Tibial artery (tissue), 4 donors: ENCODE measurements at regions not wholly inside any gene's neighbourhood (a gene's known extent, or its start where the extent isn't known, plus 50 kb on each side); places are given as distances from the start of the nearest gene placed in this dataset.

Experiments
- DNase-seq, 2 donors: peaks; one replicate each; pipeline ENCODE4 v3.0.0-alpha.2; 2019
- H3K27ac ChIP-seq, 2 donors: fragments of 200-600 bp; sonication (generic) in 1 of 2; 1 replicate in 1 of 2; 2 replicates in 1 of 2; pipeline ENCODE4 v1.5.1; 2018 to 2019; ENCODE audit warnings: mild to moderate bottlenecking in 1 of 2
- H3K27me3 ChIP-seq, 2 donors: fragments of 200-600 bp; sonication (generic) in 1 of 2; one replicate each; pipeline versions ENCODE4 v1.5.1 to v1.6.0; 2016 to 2019
- H3K36me3 ChIP-seq, 3 donors: fragments of 200-600 bp; sonication (generic) in 2 of 3; one replicate each; pipeline ENCODE4 v1.5.1; 2016 to 2019; ENCODE audit warnings: mild to moderate bottlenecking in 2 of 3
- H3K4me1 ChIP-seq, 4 donors: fragments of 200-600 bp; sonication (generic) in 2 of 4; 1 replicate in 3 of 4; 2 replicates in 1 of 4; pipeline ENCODE4 v1.5.1; 2016 to 2019
- H3K4me3 ChIP-seq, 2 donors: fragments of 200-600 bp; sonication (generic) in 1 of 2; 1 replicate in 1 of 2; 2 replicates in 1 of 2; pipeline ENCODE4 v1.5.1; 2018 to 2019; ENCODE audit warnings: mild to moderate bottlenecking in 2 of 2
- H3K9me3 ChIP-seq, 3 donors: fragments of 200-600 bp; sonication (generic) in 1 of 3; one replicate each; pipeline ENCODE4 v1.5.1; 2016 to 2019
- intact Hi-C: fragments of 100-400 bp; cut with DNase I; formaldehyde crosslinking; loops from one replicate; pipeline ENCODE4 v1.15.0; 2023; ENCODE audit warnings: low total_unique reads
- TF ChIP-seq, protein P1 (sequence below), 2 experiments: fragments of 200-600 bp in 1 of 2; fragments of 450-650 bp in 1 of 2; IDR thresholded peaks; one replicate each; pipeline ENCODE4 v1.5.1; 2017 to 2019; ENCODE audit warnings: antibody characterized with exemption in 2 of 2, mild to moderate bottlenecking in 1 of 2, moderate library complexity in 1 of 2

DNA sequence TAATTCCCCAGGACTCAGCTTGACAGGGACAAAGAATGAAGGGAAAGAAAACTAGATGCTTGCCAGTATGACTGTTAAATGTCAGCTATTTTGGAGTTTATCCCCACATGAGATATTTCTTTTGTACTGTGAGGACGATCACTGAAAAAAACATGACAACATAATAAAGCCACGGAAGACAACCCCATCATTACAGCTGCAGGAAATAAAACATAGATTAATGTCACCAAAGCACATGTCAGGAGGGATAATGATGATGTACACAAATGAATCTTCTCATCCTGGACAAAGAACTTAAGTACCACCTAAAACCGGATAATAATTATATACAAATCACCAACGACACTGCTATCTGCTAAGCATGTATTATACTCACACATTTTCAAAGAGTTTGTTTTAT, 84.6 kb upstream of the GRIP1 start:
- TF ChIP-seq, protein P1, sequence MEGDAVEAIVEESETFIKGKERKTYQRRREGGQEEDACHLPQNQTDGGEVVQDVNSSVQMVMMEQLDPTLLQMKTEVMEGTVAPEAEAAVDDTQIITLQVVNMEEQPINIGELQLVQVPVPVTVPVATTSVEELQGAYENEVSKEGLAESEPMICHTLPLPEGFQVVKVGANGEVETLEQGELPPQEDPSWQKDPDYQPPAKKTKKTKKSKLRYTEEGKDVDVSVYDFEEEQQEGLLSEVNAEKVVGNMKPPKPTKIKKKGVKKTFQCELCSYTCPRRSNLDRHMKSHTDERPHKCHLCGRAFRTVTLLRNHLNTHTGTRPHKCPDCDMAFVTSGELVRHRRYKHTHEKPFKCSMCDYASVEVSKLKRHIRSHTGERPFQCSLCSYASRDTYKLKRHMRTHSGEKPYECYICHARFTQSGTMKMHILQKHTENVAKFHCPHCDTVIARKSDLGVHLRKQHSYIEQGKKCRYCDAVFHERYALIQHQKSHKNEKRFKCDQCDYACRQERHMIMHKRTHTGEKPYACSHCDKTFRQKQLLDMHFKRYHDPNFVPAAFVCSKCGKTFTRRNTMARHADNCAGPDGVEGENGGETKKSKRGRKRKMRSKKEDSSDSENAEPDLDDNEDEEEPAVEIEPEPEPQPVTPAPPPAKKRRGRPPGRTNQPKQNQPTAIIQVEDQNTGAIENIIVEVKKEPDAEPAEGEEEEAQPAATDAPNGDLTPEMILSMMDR (IDR thresholded peaks at IDR 0.05), result no peak
- no peak for DNase-seq
- Histone ChIP-seq H3K4me1 (no peaks in the 10 kb centered on the region), H3K9me3 (no peaks in the 10 kb centered on the region), H3K36me3 (no peaks in the 10 kb centered on the region), H3K4me3 (no peak overlapping the region), H3K27ac (no peak overlapping the region), H3K27me3 (no peaks in the 10 kb centered on the region)
- intact Hi-C loops, result no loop called here

DNA sequence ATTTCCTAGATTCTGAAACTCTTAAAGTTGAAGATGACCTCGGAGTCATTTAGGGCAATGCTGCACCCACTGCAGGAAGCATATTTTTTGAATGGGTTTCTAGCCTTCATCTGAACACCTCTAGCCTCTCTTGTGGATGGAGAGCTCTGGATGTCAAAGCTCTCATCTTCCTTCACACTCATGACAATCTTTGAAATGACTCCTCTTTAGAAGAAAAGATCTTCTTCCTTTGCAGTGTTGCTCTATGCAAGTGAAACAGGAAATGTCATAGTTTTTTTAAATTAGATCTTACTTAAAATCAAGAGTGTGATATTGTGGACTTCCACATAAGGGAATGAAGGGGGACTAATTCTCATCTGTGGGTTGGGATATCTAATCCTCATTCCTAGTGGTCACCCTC, 86.3 kb upstream of the GRIP1 start:
- Histone ChIP-seq H3K27ac (no peak overlapping the region), H3K27me3 (no peaks in the 10 kb centered on the region), H3K9me3 (no peaks in the 10 kb centered on the region), H3K36me3 (no peaks in the 10 kb centered on the region), H3K4me1 (no peaks in the 10 kb centered on the region), H3K4me3 (no peak overlapping the region)
- TF ChIP-seq, protein P1 (IDR thresholded peaks at IDR 0.05), result no peak
- intact Hi-C loops, result no loop called here
- DNase-seq, result no peak

DNA sequence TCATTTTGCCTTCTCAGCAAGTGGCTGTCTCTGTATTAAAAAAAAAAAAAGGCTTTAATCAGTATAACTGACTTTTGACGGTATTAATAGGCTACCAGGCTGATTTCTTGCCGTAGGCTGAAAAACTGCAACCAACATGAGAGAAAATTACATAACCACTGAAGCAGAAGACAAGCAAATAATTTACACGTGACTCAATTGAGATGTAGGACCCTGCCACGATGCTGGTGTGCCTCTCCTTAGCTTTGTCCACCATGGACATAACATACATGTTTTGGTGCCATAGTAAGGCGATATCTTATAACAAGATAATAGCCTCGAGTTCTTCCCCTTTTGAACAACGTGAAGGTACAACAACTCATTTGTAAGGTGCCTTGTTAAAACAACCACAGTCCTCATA, 88.7 kb upstream of the GRIP1 start:
- intact Hi-C loops, result no loop called here
- H3K4me3 ChIP-seq, result no peak overlapping the region
- TF ChIP-seq, protein P1 (IDR thresholded peaks at IDR 0.05), result no peak
- no peaks in the 10 kb centered on the region for H3K27me3 ChIP-seq
- H3K9me3 ChIP-seq, result no peaks in the 10 kb centered on the region
- H3K27ac ChIP-seq, result no peak overlapping the region
- DNase-seq, result no peak
- H3K4me1 ChIP-seq, result no peaks in the 10 kb centered on the region
- H3K36me3 ChIP-seq, result no peaks in the 10 kb centered on the region

DNA sequence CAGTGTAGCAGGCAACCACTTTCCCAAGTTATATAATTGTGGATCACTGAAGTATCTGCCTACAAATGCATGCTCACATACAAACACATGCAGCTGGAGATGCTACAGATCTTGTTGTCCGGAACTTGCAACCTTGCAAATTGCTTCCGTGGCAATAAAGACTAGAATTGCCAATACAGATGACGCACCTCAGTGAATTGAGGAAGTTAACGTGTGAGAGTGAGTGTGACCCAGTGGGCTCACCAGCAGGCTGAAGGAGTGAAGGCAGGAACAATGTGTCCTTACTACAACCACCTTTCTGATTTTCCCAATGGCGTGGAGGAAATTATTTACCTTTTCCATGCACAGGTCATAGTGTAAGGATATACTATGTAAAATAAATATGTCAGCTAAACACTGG, 89.4 kb upstream of the GRIP1 start:
- Histone ChIP-seq H3K4me3 (no peak overlapping the region), H3K4me1 (no peaks in the 10 kb centered on the region), H3K27ac (no peak overlapping the region), H3K9me3 (no peaks in the 10 kb centered on the region), H3K27me3 (no peaks in the 10 kb centered on the region), H3K36me3 (no peaks in the 10 kb centered on the region)
- DNase-seq, result no peak
- intact Hi-C loops, result no loop called here
- TF ChIP-seq, protein P1 (IDR thresholded peaks at IDR 0.05), result no peak

DNA sequence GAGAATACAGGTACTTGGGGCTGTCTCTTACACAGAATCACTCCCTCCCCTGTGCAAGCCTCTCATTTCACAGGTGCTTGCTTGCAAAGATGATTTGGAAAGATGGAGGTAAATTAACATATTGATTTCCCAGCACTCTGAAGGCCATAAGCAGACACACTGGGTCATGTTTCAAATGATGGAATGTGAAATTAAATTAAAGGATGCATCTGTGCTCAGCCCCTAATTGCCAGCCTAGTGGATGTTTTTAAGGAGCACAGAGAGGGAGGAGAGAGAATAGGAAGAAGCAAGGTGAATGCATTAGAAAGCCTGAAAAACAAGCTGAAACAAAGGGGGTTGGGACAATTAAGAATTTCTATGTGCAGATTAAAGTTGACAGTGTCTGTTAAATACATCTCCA, 96.1 kb upstream of the GRIP1 start:
- Histone ChIP-seq H3K27ac (no peak overlapping the region), H3K4me3 (no peak overlapping the region), H3K36me3 (no peaks in the 10 kb centered on the region), H3K27me3 (no peaks in the 10 kb centered on the region), H3K4me1 (no peaks in the 10 kb centered on the region), H3K9me3 (no peaks in the 10 kb centered on the region)
- intact Hi-C loops, result no loop called here
- DNase-seq, result no peak
- TF ChIP-seq, protein P1 (IDR thresholded peaks at IDR 0.05), result no peak

DNA sequence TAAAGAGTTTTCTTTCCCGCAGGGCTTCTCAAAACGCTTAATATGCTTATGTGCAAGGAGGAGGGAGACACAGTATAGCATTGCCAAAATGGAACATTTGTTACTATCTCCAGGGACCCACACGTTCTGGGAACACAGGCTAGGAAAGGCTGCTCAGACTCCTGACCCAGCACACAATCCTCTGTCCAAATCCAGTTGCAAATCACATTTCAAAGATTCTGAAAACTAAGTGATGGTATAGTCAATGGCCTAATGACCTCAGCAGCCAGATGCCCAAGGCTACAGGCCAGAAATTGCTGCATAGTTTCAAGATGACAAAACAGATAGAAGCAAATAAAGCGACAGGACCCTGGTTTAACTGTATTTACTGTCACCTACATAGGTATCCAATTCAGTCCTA, 97.0 kb upstream of the GRIP1 start:
- H3K27ac ChIP-seq, result no peak overlapping the region
- no peaks in the 10 kb centered on the region for H3K4me1 ChIP-seq
- H3K9me3 ChIP-seq, result no peaks in the 10 kb centered on the region
- intact Hi-C loops, result no loop called here
- H3K27me3 ChIP-seq, result no peaks in the 10 kb centered on the region
- no peaks in the 10 kb centered on the region for H3K36me3 ChIP-seq
- no peak overlapping the region for H3K4me3 ChIP-seq
- DNase-seq, result no peak
- TF ChIP-seq, protein P1 (IDR thresholded peaks at IDR 0.05), result no peak
